SU-DHL-6 (cell line): ENCODE measurements at regions not wholly inside any gene's neighbourhood (a gene's known extent, or its start where the extent isn't known, plus 50 kb on each side); places are given as distances from the start of the nearest gene placed in this dataset.

Source experiments
- EZH2phosphoT487 ChIP-seq: fragments of 200-600 bp; sonication (generic), shearing (Covaris generic); conservative IDR thresholded peaks from 2 replicates; pipeline ENCODE4 v1.6.1; 2018; ENCODE audit warnings: mild to moderate bottlenecking, antibody characterized with exemption, low read length, moderate library complexity, mixed read lengths
- TF ChIP-seq, protein P1 (sequence below): fragments of 200-600 bp; sonication (generic); IDR thresholded peaks from one replicate; pipeline ENCODE4 v1.5.1; 2017; ENCODE audit warnings: antibody characterized with exemption, mild to moderate bottlenecking, low read length, moderate library complexity; ENCODE audit not compliant: insufficient read depth, poor library complexity, severe bottlenecking

DNA sequence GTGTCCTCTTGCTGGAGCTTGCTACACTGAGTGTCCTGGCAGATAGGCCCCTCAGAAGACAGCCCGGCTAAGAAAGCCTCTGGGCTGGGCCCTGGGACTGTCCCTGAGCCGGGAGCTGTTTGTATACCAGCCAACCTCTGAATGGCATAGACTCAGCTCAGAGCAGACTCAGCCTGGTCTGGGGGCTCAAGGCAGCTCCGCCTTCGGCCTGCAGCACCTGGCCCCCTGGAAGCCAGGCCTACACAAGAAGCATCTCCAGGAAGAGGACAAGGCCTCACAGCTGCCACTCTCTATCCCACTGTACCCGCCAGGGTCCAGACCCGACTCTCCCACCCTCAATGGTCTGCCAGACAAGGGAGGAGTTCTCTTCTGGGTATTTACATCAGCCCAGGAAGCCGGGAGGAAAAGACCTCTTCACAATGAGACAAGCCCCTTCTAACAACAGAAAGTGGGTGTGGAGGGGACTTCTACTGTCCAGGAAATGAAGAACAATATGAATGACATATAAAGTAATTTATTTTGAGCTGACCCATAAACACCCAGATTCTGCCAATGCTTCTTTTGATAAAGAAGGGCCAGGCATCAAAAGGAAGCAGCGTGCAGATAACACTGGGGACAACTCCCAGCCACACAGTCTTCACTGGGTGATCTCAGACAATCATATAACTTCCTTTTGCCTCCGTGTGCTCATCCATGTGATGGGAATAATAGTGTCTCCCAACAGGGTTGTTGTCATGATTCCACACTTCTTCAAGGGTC, 110.2 kb downstream of the TPRA1 start:
- TF ChIP-seq, protein P1, sequence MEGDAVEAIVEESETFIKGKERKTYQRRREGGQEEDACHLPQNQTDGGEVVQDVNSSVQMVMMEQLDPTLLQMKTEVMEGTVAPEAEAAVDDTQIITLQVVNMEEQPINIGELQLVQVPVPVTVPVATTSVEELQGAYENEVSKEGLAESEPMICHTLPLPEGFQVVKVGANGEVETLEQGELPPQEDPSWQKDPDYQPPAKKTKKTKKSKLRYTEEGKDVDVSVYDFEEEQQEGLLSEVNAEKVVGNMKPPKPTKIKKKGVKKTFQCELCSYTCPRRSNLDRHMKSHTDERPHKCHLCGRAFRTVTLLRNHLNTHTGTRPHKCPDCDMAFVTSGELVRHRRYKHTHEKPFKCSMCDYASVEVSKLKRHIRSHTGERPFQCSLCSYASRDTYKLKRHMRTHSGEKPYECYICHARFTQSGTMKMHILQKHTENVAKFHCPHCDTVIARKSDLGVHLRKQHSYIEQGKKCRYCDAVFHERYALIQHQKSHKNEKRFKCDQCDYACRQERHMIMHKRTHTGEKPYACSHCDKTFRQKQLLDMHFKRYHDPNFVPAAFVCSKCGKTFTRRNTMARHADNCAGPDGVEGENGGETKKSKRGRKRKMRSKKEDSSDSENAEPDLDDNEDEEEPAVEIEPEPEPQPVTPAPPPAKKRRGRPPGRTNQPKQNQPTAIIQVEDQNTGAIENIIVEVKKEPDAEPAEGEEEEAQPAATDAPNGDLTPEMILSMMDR, result no peak
- TF ChIP-seq EZH2phosphoT487, result no peak
